Smooth muscle cell (in vitro differentiated cells): ENCODE measurements at regions not wholly inside any gene's neighbourhood (a gene's known extent, or its start where the extent isn't known, plus 50 kb on each side); places are given as distances from the start of the nearest gene placed in this dataset.

ENCODE experiments used
- DNase-seq: peaks from one replicate; lab custom pipeline; 2025; ENCODE audit not compliant: unreplicated experiment; lab: John Stamatoyannopoulos, UW
- H2AFZ ChIP-seq: fragments of 200-600 bp; sonication (generic); 2 replicates; pipeline ENCODE4 v1.6.0; 2016; ENCODE audit warnings: antibody characterized with exemption, low read depth, mild to moderate bottlenecking
- H3F3A ChIP-seq: fragments of 200-600 bp; sonication (generic); 2 replicates; pipeline ENCODE4 v1.6.0; 2017; ENCODE audit warnings: antibody characterized with exemption, low read depth
- H3K27ac ChIP-seq: fragments of 200-600 bp; sonication (generic); 2 replicates; pipeline ENCODE4 v1.5.1; 2016; ENCODE audit warnings: low read depth, mild to moderate bottlenecking
- H3K27me3 ChIP-seq: fragments of 200-600 bp; sonication (generic); 2 replicates; pipeline ENCODE4 v1.6.1; 2016; ENCODE audit warnings: low read depth, mild to moderate bottlenecking
- H3K36me3 ChIP-seq: fragments of 200-600 bp; sonication (generic); 2 replicates; pipeline ENCODE4 v1.5.1; 2016; ENCODE audit warnings: low read depth
- H3K4me1 ChIP-seq: fragments of 200-600 bp; sonication (generic); 2 replicates; pipeline ENCODE4 v1.5.1; 2016; ENCODE audit warnings: low read depth
- H3K4me2 ChIP-seq: fragments of 200-600 bp; sonication (generic); 2 replicates; pipeline ENCODE4 v1.6.0; 2016; ENCODE audit warnings: mild to moderate bottlenecking
- H3K4me3 ChIP-seq: fragments of 200-600 bp; sonication (generic); 2 replicates; pipeline ENCODE4 v1.5.1; 2016; ENCODE audit warnings: mild to moderate bottlenecking
- H3K79me2 ChIP-seq: fragments of 200-600 bp; sonication (generic); 2 replicates; pipeline ENCODE4 v1.6.0; 2016; ENCODE audit warnings: low read depth, mild to moderate bottlenecking
- H3K9ac ChIP-seq: fragments of 200-600 bp; sonication (generic); 2 replicates; pipeline ENCODE4 v1.6.0; 2016; ENCODE audit warnings: low read depth
- H3K9me3 ChIP-seq: fragments of 200-600 bp; sonication (generic); replicated peaks from 2 replicates; pipeline ENCODE4 v1.5.1; 2016; ENCODE audit warnings: low read depth
- H4K20me1 ChIP-seq: fragments of 200-600 bp; sonication (generic); 2 replicates; pipeline ENCODE4 v1.6.0; 2016; ENCODE audit warnings: low read depth
- WGBS: methylation state at CpG from one replicate; pipeline ENCODE4 v1.1.7; 2016; ENCODE audit warnings: low lambda C conversion rate; 5-methylcytosine and 5-hydroxymethylcytosine counted together
- TF ChIP-seq, protein P1 (sequence below): fragments of 200-600 bp; sonication (generic); IDR thresholded peaks from 2 replicates; pipeline ENCODE4 v1.5.1; 2017; ENCODE audit warnings: borderline replicate concordance, mild to moderate bottlenecking, antibody characterized with exemption; ENCODE audit not compliant: insufficient read depth, poor library complexity, severe bottlenecking

DNA sequence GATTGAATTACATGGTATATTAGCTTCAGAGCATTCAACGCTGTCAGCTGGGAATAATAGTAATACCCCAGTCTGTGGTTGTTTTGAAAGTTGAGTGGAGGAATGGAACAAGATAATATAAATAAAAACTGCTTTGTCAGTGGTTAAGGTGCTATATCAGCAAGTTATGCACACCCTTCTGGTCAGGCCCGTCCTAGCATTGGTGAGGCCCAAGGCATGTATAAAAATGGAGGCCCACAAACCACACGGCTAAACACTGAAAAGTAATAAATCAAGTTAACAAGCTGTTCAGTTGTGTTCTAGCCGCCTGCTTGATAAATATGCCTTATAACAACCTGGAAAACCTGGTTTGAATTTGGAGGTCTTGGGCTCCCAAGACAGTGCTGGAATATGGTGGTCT lies 77.4 kb downstream of the PSMG1 start:
- Histone ChIP-seq H2AFZ (no peak overlapping the region), H3K4me1 (peaks cover 16% of the 10 kb centered on the region), H3K9me3 (no peaks in the 10 kb centered on the region), H3K36me3 (no peaks in the 10 kb centered on the region), H3K4me3 (no peak overlapping the region), H3K27ac (no peak overlapping the region), H3K27me3 (no peaks in the 10 kb centered on the region), H4K20me1 (no peaks in the 10 kb centered on the region), H3K9ac (no peak overlapping the region), H3K79me2 (no peaks in the 10 kb centered on the region), H3F3A (no peaks in the 10 kb centered on the region), H3K4me2 (no peak overlapping the region)
- TF ChIP-seq, protein P1, sequence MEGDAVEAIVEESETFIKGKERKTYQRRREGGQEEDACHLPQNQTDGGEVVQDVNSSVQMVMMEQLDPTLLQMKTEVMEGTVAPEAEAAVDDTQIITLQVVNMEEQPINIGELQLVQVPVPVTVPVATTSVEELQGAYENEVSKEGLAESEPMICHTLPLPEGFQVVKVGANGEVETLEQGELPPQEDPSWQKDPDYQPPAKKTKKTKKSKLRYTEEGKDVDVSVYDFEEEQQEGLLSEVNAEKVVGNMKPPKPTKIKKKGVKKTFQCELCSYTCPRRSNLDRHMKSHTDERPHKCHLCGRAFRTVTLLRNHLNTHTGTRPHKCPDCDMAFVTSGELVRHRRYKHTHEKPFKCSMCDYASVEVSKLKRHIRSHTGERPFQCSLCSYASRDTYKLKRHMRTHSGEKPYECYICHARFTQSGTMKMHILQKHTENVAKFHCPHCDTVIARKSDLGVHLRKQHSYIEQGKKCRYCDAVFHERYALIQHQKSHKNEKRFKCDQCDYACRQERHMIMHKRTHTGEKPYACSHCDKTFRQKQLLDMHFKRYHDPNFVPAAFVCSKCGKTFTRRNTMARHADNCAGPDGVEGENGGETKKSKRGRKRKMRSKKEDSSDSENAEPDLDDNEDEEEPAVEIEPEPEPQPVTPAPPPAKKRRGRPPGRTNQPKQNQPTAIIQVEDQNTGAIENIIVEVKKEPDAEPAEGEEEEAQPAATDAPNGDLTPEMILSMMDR: no peak
- 65% methylated on average over 4 of the region's 4 CpGs for WGBS
- no peak for DNase-seq

DNA sequence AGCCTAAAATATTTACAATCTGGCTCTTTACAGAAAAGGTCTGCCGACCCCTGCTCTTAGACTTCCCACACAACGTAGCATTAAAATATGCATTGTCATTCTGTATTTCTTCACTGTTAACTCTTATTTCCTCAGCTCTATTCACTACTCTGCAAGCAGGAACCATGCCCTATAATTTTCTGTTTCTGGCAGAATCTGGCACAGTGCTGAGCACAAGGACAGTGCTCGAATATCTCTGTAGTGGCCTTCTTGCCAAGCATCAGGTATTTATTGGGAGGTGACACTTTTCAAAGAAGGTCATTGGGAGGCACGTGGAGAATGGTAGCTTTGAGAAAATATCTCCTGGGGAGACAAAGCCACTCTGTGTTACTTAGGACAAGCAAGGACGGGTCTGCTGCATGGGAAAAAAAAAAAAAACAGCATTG lies 77.9 kb downstream of the PSMG1 start:
- Histone ChIP-seq H3K9ac (no peak overlapping the region), H3K4me2 (peak overlapping the region; percentile 58), H3F3A (no peaks in the 10 kb centered on the region), H4K20me1 (no peaks in the 10 kb centered on the region), H3K36me3 (no peaks in the 10 kb centered on the region), H3K4me1 (peaks cover 16% of the 10 kb centered on the region), H3K27ac (peak overlapping the region; percentile 51), H3K4me3 (no peak overlapping the region), H3K27me3 (no peaks in the 10 kb centered on the region), H2AFZ (no peak overlapping the region), H3K9me3 (no peaks in the 10 kb centered on the region), H3K79me2 (no peaks in the 10 kb centered on the region)
- TF ChIP-seq, protein P1: no peak
- no peak for DNase-seq
- WGBS: 52% methylated on average over 5 of the region's 5 CpGs

DNA sequence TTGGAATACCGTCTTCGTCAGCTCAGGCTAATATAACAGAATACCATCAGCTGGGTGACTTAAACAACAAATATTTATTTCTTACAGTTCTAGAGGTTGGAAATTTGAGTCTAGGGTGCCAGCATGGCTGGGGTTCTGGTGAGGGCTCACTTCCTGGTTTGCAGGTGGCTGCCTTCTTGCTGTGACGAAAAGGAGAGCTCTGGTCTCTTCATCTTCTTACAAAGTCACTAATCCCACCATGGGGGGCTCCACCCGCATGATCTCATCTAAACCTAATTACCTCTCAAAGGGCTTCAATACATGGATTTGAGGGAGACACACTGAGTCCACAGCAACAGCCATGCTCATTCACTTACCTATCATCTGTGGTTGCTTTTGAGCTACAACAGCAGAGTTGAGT lies 78.3 kb downstream of the PSMG1 start:
- Histone ChIP-seq H3K79me2 (no peaks in the 10 kb centered on the region), H3K36me3 (no peaks in the 10 kb centered on the region), H2AFZ (no peak overlapping the region), H3K9me3 (no peaks in the 10 kb centered on the region), H3F3A (no peaks in the 10 kb centered on the region), H3K9ac (no peak overlapping the region), H3K4me2 (peak overlapping the region; percentile 58), H3K27me3 (no peaks in the 10 kb centered on the region), H3K4me1 (peaks cover 16% of the 10 kb centered on the region), H3K27ac (peak overlapping the region; percentile 51), H3K4me3 (no peak overlapping the region), H4K20me1 (no peaks in the 10 kb centered on the region)
- TF ChIP-seq, protein P1: no peak
- DNase-seq: no peak
- 94% methylated on average over 4 of the region's 4 CpGs for WGBS

DNA sequence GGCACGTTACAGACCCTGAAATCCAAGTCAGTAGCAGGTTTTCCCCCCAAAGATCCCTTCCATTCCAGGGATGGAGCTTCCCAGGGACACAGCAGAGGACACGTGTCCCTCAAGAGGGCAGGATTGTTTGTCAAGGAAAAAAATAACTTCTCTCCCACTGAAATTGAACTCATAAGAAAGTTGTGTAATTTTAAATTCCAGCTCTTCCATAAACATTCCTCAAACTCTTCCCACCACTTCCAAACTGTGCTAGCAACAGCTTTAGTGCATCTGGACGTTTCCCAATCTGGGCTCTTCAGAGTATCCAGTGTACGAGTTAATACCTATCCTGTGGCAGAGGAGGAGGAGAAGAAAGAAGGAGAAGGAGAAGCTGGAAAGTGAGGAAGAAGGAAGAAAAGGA lies 79.6 kb downstream of the PSMG1 start:
- Histone ChIP-seq H3K4me2 (peak overlapping the region; percentile 58), H3K9me3 (no peaks in the 10 kb centered on the region), H3K4me3 (no peak overlapping the region), H3F3A (no peaks in the 10 kb centered on the region), H3K27me3 (no peaks in the 10 kb centered on the region), H3K27ac (peak overlapping the region; percentile 65), H3K4me1 (peaks cover 18% of the 10 kb centered on the region), H3K36me3 (no peaks in the 10 kb centered on the region), H3K9ac (no peak overlapping the region), H3K79me2 (no peaks in the 10 kb centered on the region), H2AFZ (no peak overlapping the region), H4K20me1 (no peaks in the 10 kb centered on the region)
- 47% methylated on average over 4 of the region's 4 CpGs for WGBS
- DNase-seq: no peak
- TF ChIP-seq, protein P1: no peak
